ENCODE measurements at regions not wholly inside any gene's neighbourhood (a gene's known extent, or its start where the extent isn't known, plus 50 kb on each side); places are given as distances from the start of the nearest gene placed in this dataset.
"Not testable (repeated sequence)": the region's sequence is repeated elsewhere in the genome, so short reads cannot be mapped to it uniquely, and the experiment has no call there.

- peak; percentile 10 for DNase-seq
Measured at GRCh38 chr3:32632533-32633265, 52.3 kb upstream of the CNOT10 start.

GRCh38 chr3:32630266-32630665, 54.7 kb upstream of the CNOT10 start:
- peak; percentile 54 for DNase-seq

GRCh38 chr3:32626631-32627030, 56.0 kb upstream of the DYNC1LI1 start:
- DNase-seq: no peak

- not testable (repeated sequence) for DNase-seq
Measured at GRCh38 chr3:32625543-32626176, 55.0 kb upstream of the DYNC1LI1 start.

GRCh38 chr3:32623532-32623931, 52.9 kb upstream of the DYNC1LI1 start:
- DNase-seq: no peak

- DNase-seq: no peak
Measured at GRCh38 chr3:32621466-32621865, 50.8 kb upstream of the DYNC1LI1 start.

- no peak for DNase-seq
Measured at GRCh38 chr3:32620611-32621310, 50.1 kb upstream of the DYNC1LI1 start.

All from suppressor macrophage treated with lipopolysaccharide for 4 hours (primary cell).